Pancreas (tissue), 10 donors: ENCODE measurements at regions not wholly inside any gene's neighbourhood (a gene's known extent, or its start where the extent isn't known, plus 50 kb on each side); places are given as distances from the start of the nearest gene placed in this dataset.

Experiments
- ATAC-seq, 4 donors: fragments of 200-7000 bp; cut with Tn5 transposase; one replicate each; pipeline versions ENCODE4 v1.8.0 to v1.9.1; 2020; ENCODE audit warnings: mild to moderate bottlenecking in 4 of 4, moderate library complexity in 4 of 4
- DNase-seq, 6 donors: peaks; one replicate each; pipeline ENCODE4 v3.0.0-alpha.2; 2020
- FAIRE-seq: peaks from 2 replicates; lab custom pipeline; 2012; peaks lifted over from hg19 to GRCh38; lab: Jason Lieb, UNC
- H3K27ac ChIP-seq, 4 donors: fragments of 200-600 bp; sonication (generic); 1 replicate in 3 of 4; 2 replicates in 1 of 4; pipeline versions ENCODE4 v1.5.0 to v1.8.0; 2020
- H3K27me3 ChIP-seq, 4 donors: fragments of 200-600 bp; one replicate each; pipeline ENCODE4 v1.8.0; 2021
- H3K36me3 ChIP-seq, 3 donors: fragments of 200-600 bp; sonication (generic) in 1 of 3; one replicate each; pipeline versions ENCODE4 v1.5.0 to v1.8.0; 2020 to 2021
- H3K4me1 ChIP-seq, 3 donors: fragments of 200-600 bp; one replicate each; pipeline ENCODE4 v1.8.0; 2021
- H3K4me3 ChIP-seq, 4 donors: fragments of 200-600 bp; sonication (generic) in 2 of 4; one replicate each; pipeline versions ENCODE4 v1.5.0 to v1.8.0; 2020 to 2021
- H3K9me3 ChIP-seq, 4 donors: fragments of 200-600 bp; one replicate each; pipeline ENCODE4 v1.8.0; 2021
- CTCF ChIP-seq, 4 donors: fragments of 200-600 bp; sonication (generic) in 3 of 4; IDR thresholded peaks; one replicate each; pipeline versions ENCODE4 v1.5.0 to v1.8.0; 2021; ENCODE audit warnings: antibody characterized with exemption in 4 of 4
- WGBS, 2 donors: extraction: QIAGEN DNeasy Blood & Tissue Kit; methylation state at CpG; one replicate each; pipeline ENCODE4 v1.1.7; 2013; 5-methylcytosine and 5-hydroxymethylcytosine counted together
- intact Hi-C, 3 donors: fragments of 100-400 bp; cut with DNase I; formaldehyde crosslinking; loops; one replicate each; pipeline versions ENCODE4 v1.11.1 to v1.14.2; 2022
- donor health status: healthy with polysubstance abuse.
- donor health status: DM: no; HTN: no; CAD: no; lungs with moderate emphysema.
- donor health status: DM: no; HTN: no; CAD: no.
- donor health status: control.
- donor health status: control.
- donor health status: Bipolar disorder and iron deficiency.
- donor health status: DM: yes; HTN: yes; CAD: no.
- donor health status: DM: no; HTN: no; CAD: no.
- donor health status: DM: no; HTN: no; CAD: no.
- donor health status: DM: yes; HTN: yes; CAD: no.

- intact Hi-C loops = no loop called here
- ATAC-seq (no peak), DNase-seq (no peak), FAIRE-seq (no peak)
- 47 to 61% methylated on average over 2 of the region's 2 CpGs for WGBS, 2 donors
- TF ChIP-seq CTCF (IDR thresholded peaks at IDR 0.05) = no peak
- Histone ChIP-seq H3K9me3 (no peaks in the 10 kb centered on the region), H3K4me1 (no peaks in the 10 kb centered on the region), H3K27me3 (no peaks in the 10 kb centered on the region), H3K36me3 (no peaks in the 10 kb centered on the region), H3K4me3 (no peak overlapping the region), H3K27ac (no peak overlapping the region)
Measured at GRCh38 chr4:84024405-84024804, 474.7 kb downstream of the NKX6-1 start.

GRCh38 chr4:84022564-84022963 is 476.5 kb downstream of the NKX6-1 start:
- Histone ChIP-seq H3K27ac (no peak overlapping the region), H3K4me1 (no peaks in the 10 kb centered on the region), H3K4me3 (no peak overlapping the region), H3K9me3 (no peaks in the 10 kb centered on the region), H3K36me3 (no peaks in the 10 kb centered on the region), H3K27me3 (no peaks in the 10 kb centered on the region)
- WGBS, 2 donors = 59 to 66% methylated on average over 5 of the region's 5 CpGs
- TF ChIP-seq CTCF (IDR thresholded peaks at IDR 0.05) = no peak
- intact Hi-C loops = no loop called here
- FAIRE-seq (no peak), DNase-seq (no peak), ATAC-seq (no peak)

- no peak for TF ChIP-seq CTCF (IDR thresholded peaks at IDR 0.05)
- Histone ChIP-seq H3K4me1 (no peaks in the 10 kb centered on the region), H3K4me3 (no peak overlapping the region), H3K36me3 (no peaks in the 10 kb centered on the region), H3K27ac (no peak overlapping the region), H3K9me3 (no peaks in the 10 kb centered on the region), H3K27me3 (no peaks in the 10 kb centered on the region)
- ATAC-seq (no peak), DNase-seq (no peak), FAIRE-seq (no peak)
- intact Hi-C loops = no loop called here
- WGBS, 2 donors = 53 to 77% methylated on average over 2 of the region's 2 CpGs
Measured at GRCh38 chr4:84019626-84020025, 479.5 kb downstream of the NKX6-1 start.

GRCh38 chr4:84003046-84003445 is 467.1 kb downstream of the GPAT3 start:
- intact Hi-C loops = no loop called here
- Histone ChIP-seq H3K36me3 (no peaks in the 10 kb centered on the region), H3K4me1 (no peaks in the 10 kb centered on the region), H3K27me3 (no peaks in the 10 kb centered on the region), H3K4me3 (no peak overlapping the region), H3K27ac (no peak overlapping the region), H3K9me3 (no peaks in the 10 kb centered on the region)
- no peak for FAIRE-seq
- WGBS, 2 donors = 87 to 88% methylated on average over 2 of the region's 2 CpGs
- no peak for ATAC-seq
- DNase-seq = no peak
- TF ChIP-seq CTCF (IDR thresholded peaks at IDR 0.05) = no peak

GRCh38 chr4:84001876-84002569 is 466.1 kb downstream of the GPAT3 start:
- no peaks in the 10 kb centered on the region for H3K9me3 ChIP-seq
- TF ChIP-seq CTCF (IDR thresholded peaks at IDR 0.05) = no peak
- H3K27me3 ChIP-seq = no peaks in the 10 kb centered on the region
- no peak overlapping the region for H3K27ac ChIP-seq
- intact Hi-C loops = no loop called here
- no peaks in the 10 kb centered on the region for H3K4me1 ChIP-seq
- ATAC-seq = no peak
- no peaks in the 10 kb centered on the region for H3K36me3 ChIP-seq
- H3K4me3 ChIP-seq = no peak overlapping the region
- no peak for FAIRE-seq
- DNase-seq = no peak
- 46 to 48% methylated on average over 2 of the region's 2 CpGs for WGBS, 2 donors
